Activated B cell treated with CpG ODN at 0.5 μM for 24 hours (primary cell): ENCODE measurements at regions not wholly inside any gene's neighbourhood (a gene's known extent, or its start where the extent isn't known, plus 50 kb on each side); places are given as distances from the start of the nearest gene placed in this dataset.

Experiments
- ATAC-seq: fragments of 200-7000 bp; cut with Tn5 transposase; one replicate; pipeline ENCODE4 v1.10.0; 2021; ENCODE audit warnings: low read depth, mild to moderate bottlenecking, moderate library complexity
- CTCF ChIA-PET: fragments of 350-600 bp; sonication (Branson Sonifier 250); formaldehyde crosslinking; loops from one replicate; lab custom pipeline; 2021; ENCODE audit warnings: antibody characterized with exemption; lab: Charles Lee
- POLR2A ChIA-PET: fragments of 350-600 bp; sonication (Branson Sonifier 250); formaldehyde crosslinking; loops from one replicate; lab custom pipeline; 2021; ENCODE audit warnings: antibody characterized with exemption; lab: Charles Lee
- DNase-seq: peaks from one replicate; pipeline ENCODE4 v3.0.0; 2022
- H3K27ac Mint-ChIP-seq: one replicate; pipeline ENCODE4 v1.8.0; 2020; ENCODE audit warnings: mixed read lengths
- H3K27me3 Mint-ChIP-seq: one replicate; pipeline ENCODE4 v1.8.0; 2021; ENCODE audit warnings: mixed read lengths
- H3K36me3 Mint-ChIP-seq: one replicate; pipeline ENCODE4 v1.8.0; 2021; ENCODE audit warnings: low read depth, mixed read lengths
- H3K4me1 Mint-ChIP-seq: one replicate; pipeline ENCODE4 v1.8.0; 2021; ENCODE audit warnings: mixed read lengths
- H3K4me3 Mint-ChIP-seq: one replicate; pipeline ENCODE4 v1.8.0; 2020; ENCODE audit warnings: mild to moderate bottlenecking, mixed read lengths
- H3K9me3 Mint-ChIP-seq: one replicate; pipeline ENCODE4 v1.8.0; 2020; ENCODE audit warnings: mixed read lengths
- CTCF ChIP-seq: fragments of 200-600 bp; IDR thresholded peaks from one replicate; pipeline ENCODE4 v1.8.0; 2022; ENCODE audit warnings: antibody characterized with exemption, mild to moderate bottlenecking
- intact Hi-C: fragments of 100-400 bp; cut with micrococcal nuclease; formaldehyde crosslinking; loops from one replicate; pipeline ENCODE4 v1.15.1; 2024

GRCh38 chr3:14331251-14331650 lies 71.2 kb upstream of the SLC6A6 start:
- TF ChIP-seq CTCF = no peak
- no peaks in the 10 kb centered on the region for H3K4me1 Mint-ChIP-seq
- no peak overlapping the region for H3K4me3 Mint-ChIP-seq
- ATAC-seq (no peak), DNase-seq (no peak)
- no peak overlapping the region for H3K27ac Mint-ChIP-seq
- intact Hi-C loops = no loop called here
- ChIA-PET POLR2A (no interaction called here), CTCF (no interaction called here)
- H3K9me3 Mint-ChIP-seq = peaks cover 6% of the 10 kb centered on the region
- no peaks in the 10 kb centered on the region for H3K27me3 Mint-ChIP-seq
- H3K36me3 Mint-ChIP-seq = no peaks in the 10 kb centered on the region

GRCh38 chr3:14332392-14332791 lies 70.0 kb upstream of the SLC6A6 start:
- CTCF ChIA-PET = no interaction called here
- no peak for DNase-seq
- intact Hi-C loops = no loop called here
- TF ChIP-seq CTCF = no peak
- POLR2A ChIA-PET = no interaction called here
- H3K27ac Mint-ChIP-seq = no peak overlapping the region
- H3K36me3 Mint-ChIP-seq = no peaks in the 10 kb centered on the region
- ATAC-seq = no peak
- H3K4me1 Mint-ChIP-seq = peaks cover 2% of the 10 kb centered on the region
- H3K27me3 Mint-ChIP-seq = no peaks in the 10 kb centered on the region
- H3K9me3 Mint-ChIP-seq = peaks cover 6% of the 10 kb centered on the region
- no peak overlapping the region for H3K4me3 Mint-ChIP-seq

- no peak for ATAC-seq
- Mint-ChIP-seq H3K27me3 (no peaks in the 10 kb centered on the region), H3K36me3 (no peaks in the 10 kb centered on the region), H3K4me3 (no peak overlapping the region), H3K9me3 (peaks cover 6% of the 10 kb centered on the region), H3K4me1 (peaks cover 2% of the 10 kb centered on the region), H3K27ac (no peak overlapping the region)
- intact Hi-C loops = no loop called here
- no peak for DNase-seq
- no peak for TF ChIP-seq CTCF
- POLR2A ChIA-PET = no interaction called here
- CTCF ChIA-PET = no interaction called here
These were observed 69.2 kb upstream of the SLC6A6 start for GRCh38 chr3:14333215-14333614.

- Mint-ChIP-seq H3K4me3 (no peak overlapping the region), H3K36me3 (no peaks in the 10 kb centered on the region), H3K9me3 (peaks cover 2% of the 10 kb centered on the region), H3K4me1 (peaks cover 2% of the 10 kb centered on the region), H3K27me3 (no peaks in the 10 kb centered on the region), H3K27ac (no peak overlapping the region)
- ChIA-PET CTCF (no interaction called here), POLR2A (no interaction called here)
- ATAC-seq = no peak
- DNase-seq = no peak
- intact Hi-C loops = no loop called here
- no peak for TF ChIP-seq CTCF
These were observed 68.8 kb upstream of the SLC6A6 start for GRCh38 chr3:14333621-14334020.

- Mint-ChIP-seq H3K27me3 (no peaks in the 10 kb centered on the region), H3K27ac (no peak overlapping the region), H3K4me3 (no peak overlapping the region), H3K9me3 (peaks cover 2% of the 10 kb centered on the region), H3K36me3 (no peaks in the 10 kb centered on the region), H3K4me1 (peaks cover 2% of the 10 kb centered on the region)
- DNase-seq (no peak), ATAC-seq (no peak)
- no peak for TF ChIP-seq CTCF
- POLR2A ChIA-PET = no interaction called here
- intact Hi-C loops = no loop called here
- CTCF ChIA-PET = no interaction called here
These were observed 68.3 kb upstream of the SLC6A6 start for GRCh38 chr3:14334136-14334535.
